NCI-H2107 (cell line): ENCODE measurements at regions not wholly inside any gene's neighbourhood (a gene's known extent, or its start where the extent isn't known, plus 50 kb on each side); places are given as distances from the start of the nearest gene placed in this dataset.
"Not testable (repeated sequence)": the region's sequence is repeated elsewhere in the genome, so short reads cannot be mapped to it uniquely, and the experiment has no call there.

Experiments used
- DNase-seq: peaks from one replicate; lab custom pipeline; 2025; lab: John Stamatoyannopoulos, UW

- no peak for DNase-seq
Measured at GRCh38 chr1:96074876-96075577, 646.6 kb upstream of the PTBP2 start.

DNA sequence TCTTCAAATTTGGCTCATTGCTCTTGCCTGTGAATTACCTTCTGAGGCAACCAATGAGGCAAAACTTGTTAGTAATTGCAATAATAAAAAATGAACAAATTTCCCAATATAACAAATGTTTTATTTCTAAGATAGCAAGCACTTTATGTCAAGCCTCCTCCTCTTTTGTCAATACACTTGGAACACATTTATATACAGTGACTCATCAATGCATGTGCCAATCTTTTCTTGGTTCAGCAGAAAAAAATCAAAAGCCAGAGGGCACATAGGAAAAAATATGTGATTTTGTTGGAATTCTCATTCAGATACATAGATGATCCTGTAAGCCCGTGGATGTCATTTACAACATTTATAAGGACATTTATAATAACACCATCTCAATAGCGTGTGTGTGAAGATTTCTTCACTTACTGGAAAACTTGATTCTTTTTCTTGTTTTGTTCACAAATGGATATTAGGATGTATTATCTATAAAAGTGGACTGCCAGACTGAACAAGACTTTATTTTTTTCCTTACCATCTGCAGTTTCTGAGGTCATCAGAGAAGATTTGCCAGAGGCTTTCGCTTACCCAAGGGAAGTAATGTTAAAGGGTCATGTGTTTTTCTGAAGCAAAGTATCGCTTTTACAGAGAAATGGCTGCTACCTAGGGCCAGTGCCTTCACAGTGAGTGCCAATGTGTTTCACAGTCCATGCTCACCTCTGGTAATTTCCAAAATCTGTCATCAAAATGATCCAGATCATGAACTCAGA, 645.7 kb upstream of the PTBP2 start:
- DNase-seq, result no peak

DNA sequence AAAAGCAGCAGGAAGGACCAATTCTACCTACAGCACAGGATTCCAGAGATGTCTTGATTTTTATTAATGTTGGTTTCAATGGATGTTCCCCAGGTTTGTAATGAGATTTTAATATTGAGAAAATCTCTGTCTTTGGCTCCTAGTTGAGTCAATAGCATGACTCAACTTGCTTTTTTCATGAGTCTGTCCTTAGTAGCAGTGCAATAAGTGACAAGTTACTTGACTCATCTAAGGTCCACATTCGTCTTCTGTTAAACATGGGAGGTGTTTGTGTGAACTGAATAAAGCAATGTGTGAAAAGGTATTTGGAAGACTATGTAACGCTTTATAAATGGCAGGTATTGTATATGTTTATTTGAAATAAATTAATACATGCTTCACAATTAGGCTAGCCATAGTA, 645.0 kb upstream of the PTBP2 start:
- DNase-seq, result no peak

GRCh38 chr1:96079581-96079980, 642.0 kb upstream of the PTBP2 start:
- no peak for DNase-seq

DNA sequence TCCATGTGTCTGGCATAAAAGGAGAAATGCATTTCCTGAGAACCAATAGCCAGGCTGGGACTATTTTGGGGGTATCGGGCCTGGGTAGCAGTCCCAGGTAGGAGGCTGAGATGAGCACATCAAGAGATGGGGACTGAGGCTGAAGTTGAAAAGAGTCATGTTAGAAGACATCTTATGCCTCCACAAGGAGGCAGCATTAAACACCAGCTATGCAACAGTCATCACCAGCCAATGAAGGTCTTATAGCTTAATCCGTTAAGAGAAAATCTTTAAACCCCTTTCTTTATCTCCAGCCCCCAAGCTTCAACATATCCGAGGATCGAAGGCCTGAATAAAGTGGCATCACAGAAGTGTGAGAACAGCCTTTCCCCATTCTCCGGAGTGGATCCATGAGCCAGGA, 640.7 kb upstream of the PTBP2 start:
- no peak for DNase-seq

GRCh38 chr1:96087719-96088118, 633.9 kb upstream of the PTBP2 start:
- no peak for DNase-seq

DNA sequence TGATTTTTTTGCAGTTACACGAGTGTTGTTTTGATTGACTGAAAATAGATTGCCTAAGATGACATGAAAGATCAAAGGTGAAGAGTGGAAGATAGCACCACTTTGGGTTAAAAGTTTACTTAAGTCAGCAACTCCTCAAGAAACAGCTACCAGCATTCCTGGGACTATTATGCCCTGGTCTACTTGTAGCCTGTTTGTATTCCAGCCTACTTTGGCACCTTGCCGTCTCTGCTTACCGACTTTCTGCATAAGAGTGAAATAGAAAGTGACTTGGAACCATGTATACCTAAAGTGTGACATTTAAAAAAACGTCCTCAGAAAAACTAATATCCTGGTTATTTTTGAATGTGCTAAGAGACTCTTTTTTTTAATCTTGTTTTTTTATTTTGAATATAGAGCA, 631.5 kb upstream of the PTBP2 start:
- DNase-seq, result no peak

DNA sequence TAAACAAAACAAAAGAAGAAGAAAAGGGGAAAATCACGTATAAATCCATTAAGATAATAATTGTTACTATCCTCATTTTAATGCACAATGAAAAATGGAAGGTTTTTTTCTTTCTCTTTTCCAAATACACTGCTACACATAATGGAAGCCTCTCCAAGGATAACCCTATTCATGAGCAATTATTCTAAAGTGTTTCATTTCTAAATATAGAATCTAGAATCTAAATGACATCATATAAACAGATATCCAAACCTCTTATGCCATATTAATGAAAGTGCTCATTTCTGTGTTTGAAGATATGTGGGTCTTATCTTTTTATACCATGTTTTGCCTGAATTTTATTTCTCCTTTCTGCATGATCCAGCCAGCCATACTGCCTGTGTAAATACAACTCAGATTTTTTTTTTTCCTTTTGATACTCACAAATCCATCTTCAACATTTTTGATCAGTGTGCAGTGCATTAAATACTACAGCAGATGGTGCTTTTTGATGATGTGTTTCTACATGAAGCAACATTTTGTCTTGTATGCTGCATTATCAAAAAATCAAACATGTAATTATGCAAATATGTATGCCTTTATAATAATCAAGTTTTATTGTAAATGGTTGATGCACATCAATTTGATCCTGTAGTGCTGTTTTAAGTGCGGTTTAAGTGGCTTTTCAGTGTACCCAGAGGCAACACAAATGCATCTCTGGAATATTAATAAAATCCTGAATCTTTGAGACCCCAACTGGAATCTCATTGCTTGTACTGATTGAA, 625.6 kb upstream of the PTBP2 start:
- no peak for DNase-seq

- no peak for DNase-seq
Measured at GRCh38 chr1:96096613-96097321, 624.8 kb upstream of the PTBP2 start.

GRCh38 chr1:96104506-96104905, 617.1 kb upstream of the PTBP2 start:
- DNase-seq, result no peak

DNA sequence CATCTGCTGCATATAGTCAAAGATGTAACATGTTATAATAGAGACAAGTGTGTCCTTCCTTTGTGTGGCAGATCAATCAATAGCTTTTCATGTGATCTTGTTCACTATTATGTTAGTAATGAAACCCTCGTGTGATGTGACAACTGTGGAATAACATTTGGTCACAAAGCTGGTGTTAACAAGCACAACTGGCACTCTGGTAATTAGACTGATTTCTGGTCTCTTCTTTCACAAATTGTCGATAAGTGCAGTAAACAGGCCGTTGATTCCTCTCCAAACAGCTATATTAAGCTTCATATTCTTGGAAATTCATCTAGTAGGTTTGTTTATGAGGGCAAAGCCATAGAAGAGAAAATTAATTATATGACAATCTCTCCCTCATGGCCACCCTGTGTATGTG, 616.7 kb upstream of the PTBP2 start:
- DNase-seq, result no peak

DNA sequence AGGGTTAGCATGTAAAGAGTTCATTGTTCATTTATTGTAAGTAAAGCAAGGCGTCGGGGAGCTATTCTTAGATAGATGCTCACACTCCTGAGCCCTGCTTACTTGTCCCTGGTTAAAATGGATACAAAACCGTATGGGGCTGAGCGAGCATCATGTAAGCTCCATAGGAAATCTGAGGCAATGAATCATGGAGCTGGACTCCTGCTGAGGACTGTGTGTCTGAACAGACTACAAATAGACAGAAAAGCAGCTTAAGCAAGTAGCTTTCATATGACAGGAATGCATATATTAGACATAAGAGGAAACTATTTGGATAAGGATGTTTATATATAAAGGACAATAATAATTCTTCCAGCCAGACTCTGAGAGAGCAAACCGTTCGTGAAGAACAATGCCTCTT, 604.9 kb upstream of the PTBP2 start:
- no peak for DNase-seq

- no peak for DNase-seq
Measured at GRCh38 chr1:96130432-96130831, 591.2 kb upstream of the PTBP2 start.

GRCh38 chr1:96144636-96145035, 576.9 kb upstream of the PTBP2 start:
- no peak for DNase-seq

DNA sequence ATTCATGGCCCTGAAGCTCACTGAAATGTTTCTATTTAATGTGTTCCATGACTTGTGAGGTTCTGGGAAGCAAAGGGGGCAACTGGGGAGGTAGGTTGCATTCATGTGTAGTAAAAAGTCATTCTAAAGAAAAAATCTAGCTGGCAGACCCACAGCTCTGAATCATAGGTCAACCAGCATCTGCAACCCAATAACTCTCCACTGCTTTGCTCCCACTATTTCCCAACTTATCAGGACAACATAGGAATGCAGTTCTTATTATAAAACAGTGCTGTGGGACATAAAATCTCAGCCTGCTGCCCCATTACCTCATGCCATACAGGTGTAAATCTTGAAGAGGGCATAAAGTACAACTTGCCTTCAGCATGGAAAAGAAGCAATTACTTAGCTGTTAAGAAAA, 576.1 kb upstream of the PTBP2 start:
- no peak for DNase-seq

DNA sequence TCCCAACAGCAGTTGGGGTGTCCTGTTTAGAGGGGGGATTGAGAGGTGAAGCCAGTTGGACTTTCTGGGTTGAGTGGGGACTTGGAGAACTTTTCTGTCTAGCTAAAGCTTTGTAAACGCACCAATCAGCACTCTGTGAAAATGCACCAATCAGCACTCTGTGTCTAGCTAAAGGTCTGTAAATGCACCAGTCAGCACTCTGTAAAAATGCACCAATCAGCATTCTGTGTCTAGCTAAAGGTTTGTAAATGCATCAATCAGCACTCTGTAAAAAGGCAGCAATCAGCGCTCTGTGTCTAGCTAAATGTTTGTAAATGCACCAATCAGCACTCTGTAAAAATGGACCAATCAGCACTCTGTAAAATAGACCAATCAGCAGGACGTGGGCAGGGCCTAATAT, 568.6 kb upstream of the PTBP2 start:
- not testable (repeated sequence) for DNase-seq

- no peak for DNase-seq
Measured at GRCh38 chr1:96157101-96157500, 564.5 kb upstream of the PTBP2 start.

DNA sequence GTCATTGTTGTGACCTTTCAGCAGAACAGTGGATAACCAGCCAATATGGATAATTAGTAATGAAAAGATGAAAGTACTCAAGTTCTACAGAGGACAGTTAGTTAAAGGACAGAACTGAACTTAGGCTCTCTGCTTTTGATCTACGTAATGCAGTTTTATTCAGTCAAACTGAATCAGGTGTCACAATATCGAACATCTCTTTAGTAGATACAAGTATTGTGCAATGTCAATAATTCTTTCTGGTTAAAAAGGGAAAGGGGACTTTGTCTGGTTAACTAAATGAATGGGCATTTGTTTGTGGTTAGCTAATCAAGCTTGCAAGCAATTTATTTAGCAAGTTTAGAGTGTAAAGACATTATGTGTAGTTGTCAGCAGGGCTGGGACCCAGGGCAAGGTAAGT, 562.2 kb upstream of the PTBP2 start:
- no peak for DNase-seq

DNA sequence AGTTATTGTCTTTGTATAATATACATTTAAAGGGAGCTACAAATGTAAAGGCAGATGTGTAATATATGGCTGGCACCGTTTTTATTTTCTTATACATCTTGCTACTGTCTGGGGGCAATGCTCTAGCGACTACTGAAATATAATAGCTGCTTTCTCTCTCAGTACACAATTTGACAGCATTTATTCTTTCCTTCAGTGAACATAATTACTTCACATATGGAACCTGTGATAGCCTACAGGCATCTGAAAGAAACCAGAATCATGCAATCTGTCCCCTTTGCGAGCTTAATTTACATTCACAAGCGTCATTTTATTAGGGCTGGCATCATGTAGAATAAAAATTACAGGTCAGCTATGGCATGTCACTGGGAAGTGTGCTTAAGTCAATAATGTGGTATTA, 557.5 kb upstream of the PTBP2 start:
- DNase-seq, result no peak

- DNase-seq, result no peak
Measured at GRCh38 chr1:96178053-96178452, 543.5 kb upstream of the PTBP2 start.

GRCh38 chr1:96183485-96183884, 538.1 kb upstream of the PTBP2 start:
- no peak for DNase-seq

DNA sequence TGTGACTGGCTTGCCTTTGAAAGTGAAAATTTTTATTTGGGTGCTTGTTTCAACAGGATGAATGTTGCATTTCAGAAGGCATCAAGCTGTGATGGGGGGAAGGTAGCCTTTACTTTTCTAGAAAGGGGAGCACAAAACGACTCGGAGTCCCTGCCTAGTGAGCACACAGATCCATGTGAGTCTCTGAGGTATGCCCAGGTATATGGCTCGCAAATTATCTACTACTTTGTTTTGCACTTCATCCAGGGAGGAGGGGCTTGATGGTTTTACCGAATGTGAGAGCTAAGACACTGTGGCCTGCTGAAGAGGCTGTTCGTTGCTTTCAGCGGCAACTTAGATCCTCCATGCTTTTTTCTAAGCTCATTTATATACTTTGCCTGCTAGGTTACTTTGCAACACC, 537.7 kb upstream of the PTBP2 start:
- no peak for DNase-seq
